Sigmoid colon (tissue), 6 donors: ENCODE measurements at regions not wholly inside any gene's neighbourhood (a gene's known extent, or its start where the extent isn't known, plus 50 kb on each side); places are given as distances from the start of the nearest gene placed in this dataset.

Source experiments
- DNase-seq: peaks from one replicate; pipeline ENCODE4 v3.0.0-alpha.2; 2019
- H3K27ac ChIP-seq, 4 donors: fragments of 200-600 bp; sonication (generic); one replicate each; pipeline ENCODE4 v1.5.1; 2016 to 2019; ENCODE audit warnings: mild to moderate bottlenecking in 1 of 4
- H3K27me3 ChIP-seq, 3 donors: fragments of 200-600 bp; sonication (generic); one replicate each; pipeline ENCODE4 v1.5.1; 2019; ENCODE audit warnings: mild to moderate bottlenecking in 1 of 3
- H3K36me3 ChIP-seq, 4 donors: fragments of 200-600 bp; sonication (generic); one replicate each; pipeline ENCODE4 v1.5.1; 2016 to 2019
- H3K4me1 ChIP-seq, 4 donors: fragments of 200-600 bp; sonication (generic); one replicate each; pipeline ENCODE4 v1.5.1; 2017 to 2019
- H3K4me3 ChIP-seq, 4 donors: fragments of 200-600 bp; sonication (generic); one replicate each; pipeline ENCODE4 v1.5.1; 2017 to 2019; ENCODE audit warnings: mild to moderate bottlenecking in 2 of 4, moderate library complexity in 1 of 4
- H3K9me3 ChIP-seq, 4 donors: fragments of 200-600 bp in 3 of 4; sonication (generic) in 3 of 4; one replicate each; pipeline versions ENCODE4 v1.5.1 to v1.6.1; 2013 to 2019
- EP300 ChIP-seq, 4 donors: sonication (generic); formaldehyde crosslinking; IDR thresholded peaks; one replicate each; pipeline ENCODE4 v1.6.1; 2017; ENCODE audit warnings: antibody characterized with exemption in 4 of 4
- POLR2A ChIP-seq, 2 donors: fragments of 450-650 bp; IDR thresholded peaks; one replicate each; pipeline ENCODE4 v1.6.1; 2016; ENCODE audit warnings: antibody characterized with exemption in 2 of 2, mild to moderate bottlenecking in 2 of 2, moderate library complexity in 2 of 2
- POLR2AphosphoS5 ChIP-seq, 4 donors: sonication (generic); formaldehyde crosslinking; IDR thresholded peaks; one replicate each; pipeline ENCODE4 v1.6.1; 2017; ENCODE audit warnings: antibody characterized with exemption in 4 of 4
- WGBS, 2 donors: extraction: QIAGEN DNeasy Blood & Tissue Kit; methylation state at CpG; one replicate each; pipeline ENCODE4 v1.1.7; 2013; 5-methylcytosine and 5-hydroxymethylcytosine counted together
- intact Hi-C: fragments of 100-400 bp; cut with DNase I; formaldehyde crosslinking; loops from one replicate; pipeline ENCODE4 v1.15.1; 2023
- TF ChIP-seq, protein P1 (sequence below), 4 experiments: fragments of 450-650 bp in 3 of 4; fragments of 200-600 bp in 1 of 4; IDR thresholded peaks; one replicate each; pipeline ENCODE4 v1.5.1; 2016 to 2019; ENCODE audit warnings: antibody characterized with exemption in 4 of 4, mild to moderate bottlenecking in 3 of 4, moderate library complexity in 2 of 4
- donor health status: healthy with polysubstance abuse.
- donor health status: healthy.

DNA sequence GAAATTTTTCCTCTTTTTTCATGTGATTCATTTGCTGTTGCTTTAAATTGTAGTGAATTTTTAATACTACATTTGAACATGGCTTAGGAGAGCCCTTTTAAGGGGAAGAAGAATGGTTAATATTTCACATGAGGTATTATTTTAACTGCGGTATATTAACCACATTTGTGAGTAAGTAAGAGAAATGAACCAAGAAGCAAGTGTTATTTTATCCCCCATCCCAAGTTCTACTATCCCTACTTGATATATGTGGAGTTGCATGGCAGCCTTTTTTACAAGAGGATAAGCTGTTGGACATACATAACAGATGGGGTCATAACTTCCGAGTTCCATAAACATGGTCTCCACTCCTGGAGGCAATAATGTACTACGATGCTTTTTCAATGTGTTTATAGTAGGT, 623.3 kb downstream of the LRFN5 start:
- Histone ChIP-seq H3K9me3 (no peaks in the 10 kb centered on the region), H3K27ac (no peak overlapping the region), H3K36me3 (no peaks in the 10 kb centered on the region), H3K4me1 (no peaks in the 10 kb centered on the region), H3K4me3 (no peak overlapping the region), H3K27me3 (no peaks in the 10 kb centered on the region)
- DNase-seq = no peak
- 72 to 78% methylated on average over 3 of the region's 3 CpGs for WGBS, 2 donors
- intact Hi-C loops = no loop called here
- no peak for TF ChIP-seq EP300 (IDR thresholded peaks at IDR 0.05)
- TF ChIP-seq, protein P1, sequence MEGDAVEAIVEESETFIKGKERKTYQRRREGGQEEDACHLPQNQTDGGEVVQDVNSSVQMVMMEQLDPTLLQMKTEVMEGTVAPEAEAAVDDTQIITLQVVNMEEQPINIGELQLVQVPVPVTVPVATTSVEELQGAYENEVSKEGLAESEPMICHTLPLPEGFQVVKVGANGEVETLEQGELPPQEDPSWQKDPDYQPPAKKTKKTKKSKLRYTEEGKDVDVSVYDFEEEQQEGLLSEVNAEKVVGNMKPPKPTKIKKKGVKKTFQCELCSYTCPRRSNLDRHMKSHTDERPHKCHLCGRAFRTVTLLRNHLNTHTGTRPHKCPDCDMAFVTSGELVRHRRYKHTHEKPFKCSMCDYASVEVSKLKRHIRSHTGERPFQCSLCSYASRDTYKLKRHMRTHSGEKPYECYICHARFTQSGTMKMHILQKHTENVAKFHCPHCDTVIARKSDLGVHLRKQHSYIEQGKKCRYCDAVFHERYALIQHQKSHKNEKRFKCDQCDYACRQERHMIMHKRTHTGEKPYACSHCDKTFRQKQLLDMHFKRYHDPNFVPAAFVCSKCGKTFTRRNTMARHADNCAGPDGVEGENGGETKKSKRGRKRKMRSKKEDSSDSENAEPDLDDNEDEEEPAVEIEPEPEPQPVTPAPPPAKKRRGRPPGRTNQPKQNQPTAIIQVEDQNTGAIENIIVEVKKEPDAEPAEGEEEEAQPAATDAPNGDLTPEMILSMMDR (IDR thresholded peaks at IDR 0.05) = no peak
- no peak for TF ChIP-seq POLR2A (IDR thresholded peaks at IDR 0.05)
- no peak for TF ChIP-seq POLR2AphosphoS5 (IDR thresholded peaks at IDR 0.05)

DNA sequence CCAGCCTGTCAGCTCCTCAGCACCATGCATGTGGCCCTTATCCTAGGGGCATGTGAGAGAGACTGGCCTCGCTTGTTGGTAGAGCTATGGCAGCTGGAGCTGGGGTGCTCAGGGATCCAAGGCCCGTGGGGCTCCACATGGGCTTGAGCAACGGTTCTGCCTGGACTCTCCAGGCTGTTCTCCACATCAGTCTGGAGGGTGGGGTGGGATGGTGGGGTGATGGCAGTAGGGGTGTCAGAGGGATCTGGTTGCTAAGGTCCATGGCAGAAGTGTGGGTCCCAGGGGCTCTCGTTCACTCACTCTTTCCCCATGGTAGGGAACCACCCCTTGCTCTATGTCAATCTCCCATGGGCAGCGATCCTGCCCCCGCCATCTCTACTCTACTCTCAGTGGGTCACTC, 622.6 kb downstream of the LRFN5 start:
- H3K4me3 ChIP-seq = no peak overlapping the region
- 85 to 86% methylated on average over 6 of the region's 6 CpGs for WGBS, 2 donors
- H3K27ac ChIP-seq = no peak overlapping the region
- H3K36me3 ChIP-seq = no peaks in the 10 kb centered on the region
- H3K9me3 ChIP-seq = no peaks in the 10 kb centered on the region
- no peaks in the 10 kb centered on the region for H3K27me3 ChIP-seq
- TF ChIP-seq POLR2AphosphoS5 (IDR thresholded peaks at IDR 0.05) = no peak
- DNase-seq = no peak
- intact Hi-C loops = no loop called here
- H3K4me1 ChIP-seq = no peaks in the 10 kb centered on the region

DNA sequence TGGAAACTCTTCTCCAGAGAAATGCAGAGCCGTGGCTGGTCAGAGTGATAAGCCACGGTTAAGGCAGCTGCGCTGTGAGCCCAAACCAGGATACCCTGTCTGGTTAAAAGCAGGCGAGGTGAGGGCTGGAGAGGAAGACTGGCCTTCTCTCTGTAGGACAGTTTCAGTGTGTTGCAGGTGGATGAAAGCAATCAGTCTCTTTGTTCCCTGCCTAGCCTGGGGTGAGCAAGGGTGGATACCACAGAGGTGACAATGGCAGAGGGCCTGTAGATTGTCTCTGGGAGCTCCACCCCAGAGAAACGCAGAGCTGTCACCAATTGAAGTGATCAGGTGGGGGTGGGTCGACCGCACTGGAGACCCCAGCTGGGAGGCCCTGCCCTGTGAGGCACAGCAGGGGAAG, 621.9 kb downstream of the LRFN5 start:
- 78 to 94% methylated on average over 7 of the region's 7 CpGs for WGBS, 2 donors

DNA sequence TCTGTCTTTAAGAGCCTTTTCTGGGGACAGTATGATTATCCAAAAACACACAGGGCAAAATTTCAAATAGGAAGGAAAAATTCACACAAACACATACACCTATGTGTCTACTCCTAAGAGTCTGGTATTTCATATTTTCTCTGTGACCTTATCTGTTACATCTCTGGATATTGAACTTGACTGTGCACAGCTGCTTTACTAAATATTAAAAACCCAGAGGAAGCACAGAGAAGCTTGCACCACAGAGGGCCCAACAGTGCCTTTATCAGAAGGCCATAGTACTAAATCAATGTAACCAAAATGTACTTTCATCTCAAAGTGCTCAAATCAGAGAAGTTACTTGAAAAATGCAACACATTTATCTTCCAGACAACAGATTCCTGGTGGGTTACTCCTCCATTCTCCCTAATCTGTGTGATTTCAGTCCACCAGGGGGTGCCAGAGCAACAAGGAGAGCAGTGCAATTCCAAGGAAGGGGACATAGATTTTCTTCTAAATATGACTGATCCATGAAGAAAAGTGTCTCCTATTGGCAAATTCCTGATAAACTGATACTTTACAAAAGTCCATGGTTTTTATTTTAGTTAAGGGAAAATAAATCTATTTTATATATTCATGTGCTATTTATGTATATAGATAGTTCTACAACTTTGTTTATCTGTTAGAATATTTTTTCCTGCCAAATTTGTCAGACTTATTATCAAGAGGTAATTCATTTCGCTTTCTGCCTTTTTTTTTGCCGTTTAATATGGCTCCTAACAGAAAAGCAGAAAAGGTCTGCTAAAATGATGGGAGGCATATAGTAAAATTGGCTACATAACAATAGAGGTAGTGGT, 617.6 kb downstream of the LRFN5 start:
- WGBS, 2 donors = 56 to 64% methylated on average over 2 of the region's 2 CpGs
- no peak for DNase-seq
- intact Hi-C loops = no loop called here
- Histone ChIP-seq H3K4me3 (no peak overlapping the region), H3K27me3 (no peaks in the 10 kb centered on the region), H3K36me3 (no peaks in the 10 kb centered on the region), H3K9me3 (no peaks in the 10 kb centered on the region), H3K27ac (no peak overlapping the region), H3K4me1 (peaks cover 0 to 9% (median 4%) of the 10 kb centered on the region in 4 donors)
- no peak for TF ChIP-seq POLR2A (IDR thresholded peaks at IDR 0.05)
- TF ChIP-seq, protein P1 (IDR thresholded peaks at IDR 0.05) = peak in 3 of 4 experiments; percentile 51 to 75 (median 67)

More for the DNA sequence above, 621.9 kb downstream of the LRFN5 start:
- Histone ChIP-seq H3K4me1 (peaks cover 0 to 2% (median 0%) of the 10 kb centered on the region in 4 donors), H3K27ac (no peak overlapping the region), H3K36me3 (no peaks in the 10 kb centered on the region), H3K27me3 (no peaks in the 10 kb centered on the region), H3K9me3 (no peaks in the 10 kb centered on the region), H3K4me3 (no peak overlapping the region)
- intact Hi-C loops = no loop called here
- no peak for TF ChIP-seq EP300 (IDR thresholded peaks at IDR 0.05)
- no peak for DNase-seq

DNA sequence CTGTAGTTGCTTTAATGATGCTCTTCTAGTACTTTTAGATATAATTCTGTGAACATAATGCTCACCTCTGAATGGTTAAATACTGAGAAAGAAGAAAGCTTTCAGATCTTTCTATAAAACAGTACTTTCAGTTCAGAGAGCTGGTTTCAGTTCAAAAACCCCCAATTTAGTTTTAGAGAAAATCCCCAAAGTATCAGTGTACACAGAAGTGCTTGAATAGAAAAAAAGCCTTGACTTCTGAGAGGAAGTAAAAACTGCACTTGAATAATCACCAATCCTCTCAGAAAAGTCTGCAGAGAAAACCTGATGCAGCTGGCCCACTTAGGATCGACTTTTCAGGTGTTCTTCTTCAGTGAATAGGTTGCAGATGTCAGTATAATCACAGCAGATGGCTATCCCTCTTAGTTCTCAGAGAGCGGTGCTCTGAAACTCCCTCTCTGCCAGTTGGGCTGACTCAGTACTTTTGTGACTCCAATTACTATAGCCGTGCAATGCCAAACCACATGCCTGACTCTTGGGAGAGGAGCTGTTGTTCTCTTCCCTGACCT, 616.3 kb downstream of the LRFN5 start:
- intact Hi-C loops = no loop called here
- H3K4me3 ChIP-seq = no peak overlapping the region
- TF ChIP-seq, protein P1 (IDR thresholded peaks at IDR 0.05) = no peak
- TF ChIP-seq POLR2A (IDR thresholded peaks at IDR 0.05) (no peak), EP300 (IDR thresholded peaks at IDR 0.05) (no peak), POLR2AphosphoS5 (IDR thresholded peaks at IDR 0.05) (no peak)
- H3K27ac ChIP-seq = no peak overlapping the region
- no peak for DNase-seq
- no peaks in the 10 kb centered on the region for H3K27me3 ChIP-seq
- WGBS, 2 donors = 24 to 37% methylated on average over 3 of the region's 3 CpGs
- no peaks in the 10 kb centered on the region for H3K36me3 ChIP-seq
- H3K4me1 ChIP-seq = peaks cover 0 to 9% (median 4%) of the 10 kb centered on the region in 4 donors
- H3K9me3 ChIP-seq = no peaks in the 10 kb centered on the region
